Loucy (cell line): ENCODE measurements at regions not wholly inside any gene's neighbourhood (a gene's known extent, or its start where the extent isn't known, plus 50 kb on each side); places are given as distances from the start of the nearest gene placed in this dataset.

Source experiments
- H2AFZ ChIP-seq: fragments of 200-600 bp; sonication (generic); 2 replicates; pipeline ENCODE4 v1.6.0; 2016; ENCODE audit warnings: antibody characterized with exemption, mild to moderate bottlenecking, low read length, moderate library complexity
- H3F3A ChIP-seq: fragments of 200-600 bp; 2 replicates; pipeline ENCODE4 v1.6.0; 2016; ENCODE audit warnings: antibody characterized with exemption, low read depth, mild to moderate bottlenecking
- H3K27me3 ChIP-seq: fragments of 200-600 bp; sonication (generic); 2 replicates; pipeline ENCODE4 v1.6.1; 2014; ENCODE audit warnings: low read length, mild to moderate bottlenecking; ENCODE audit not compliant: insufficient read depth, poor library complexity, severe bottlenecking
- H3K36me3 ChIP-seq: fragments of 200-600 bp; sonication (generic); 2 replicates; pipeline ENCODE4 v1.6.1; 2016; ENCODE audit warnings: low read length; ENCODE audit not compliant: insufficient read depth
- H3K4me1 ChIP-seq: fragments of 200-600 bp; sonication (generic); 2 replicates; pipeline ENCODE4 v1.5.1; 2014; ENCODE audit warnings: low read length, mild to moderate bottlenecking; ENCODE audit not compliant: insufficient read depth, poor library complexity, severe bottlenecking
- H3K4me2 ChIP-seq: fragments of 200-600 bp; sonication (generic); 2 replicates; pipeline ENCODE4 v1.6.0; 2014; ENCODE audit warnings: antibody characterized with exemption, low read length, low read depth, mild to moderate bottlenecking; ENCODE audit not compliant: poor library complexity, severe bottlenecking
- H3K4me3 ChIP-seq: fragments of 200-600 bp; sonication (generic); 2 replicates; pipeline ENCODE4 v1.5.1; 2014; ENCODE audit warnings: low read length, mild to moderate bottlenecking, mixed read lengths; ENCODE audit not compliant: poor library complexity, severe bottlenecking
- H3K79me2 ChIP-seq: fragments of 200-600 bp; sonication (generic); 2 replicates; pipeline ENCODE4 v1.6.1; 2014; ENCODE audit warnings: low read length; ENCODE audit not compliant: insufficient read depth
- H3K9ac ChIP-seq: fragments of 200-600 bp; sonication (generic); 2 replicates; pipeline ENCODE4 v1.6.0; 2014; ENCODE audit warnings: mild to moderate bottlenecking, low read depth, low read length, moderate library complexity; ENCODE audit not compliant: poor library complexity, severe bottlenecking
- H3K9me2 ChIP-seq: fragments of 200-600 bp; sonication (generic); replicated peaks from 2 replicates; pipeline ENCODE4 v1.6.1; 2016; ENCODE audit warnings: low read depth, low read length, mixed read lengths
- H3K9me3 ChIP-seq: fragments of 200-600 bp; sonication (generic); 2 replicates; pipeline ENCODE4 v1.6.1; 2014; ENCODE audit warnings: mild to moderate bottlenecking, antibody characterized with exemption, low read length, low read depth; ENCODE audit not compliant: insufficient read depth
- H4K20me1 ChIP-seq: fragments of 200-600 bp; sonication (generic); 2 replicates; pipeline ENCODE4 v1.6.0; 2014; ENCODE audit warnings: antibody characterized with exemption, low read length, mild to moderate bottlenecking; ENCODE audit not compliant: insufficient read depth, poor library complexity, severe bottlenecking
- EZH2phosphoT487 ChIP-seq: fragments of 200-600 bp; IDR thresholded peaks from 2 replicates; pipeline ENCODE4 v1.6.1; 2018; ENCODE audit warnings: antibody characterized with exemption, mild to moderate bottlenecking, moderate library complexity, borderline replicate concordance
- TF ChIP-seq, protein P1 (sequence below): fragments of 200-600 bp; sonication (generic); conservative IDR thresholded peaks from 2 replicates; pipeline ENCODE4 v1.5.1; 2014; ENCODE audit warnings: mild to moderate bottlenecking, antibody characterized with exemption, low read length

DNA sequence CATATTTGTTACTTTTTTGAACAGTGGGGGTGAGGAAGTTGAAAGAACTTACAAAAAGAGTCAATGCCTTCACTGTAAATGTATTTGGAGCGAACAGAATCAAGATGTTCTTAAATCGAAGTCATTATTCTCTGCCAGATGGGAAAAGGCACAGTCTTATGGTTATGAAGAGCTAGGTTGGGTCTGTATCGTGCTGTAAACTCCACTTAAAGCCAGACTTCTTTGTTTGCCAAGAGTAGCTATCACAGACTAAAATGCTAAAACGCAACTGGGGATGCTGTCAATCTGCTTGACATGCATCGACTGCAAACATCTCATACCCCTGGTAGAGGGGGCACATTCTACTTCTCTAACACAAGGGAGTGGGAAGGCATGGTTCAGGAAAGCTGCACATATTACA is 160.4 kb downstream of the DACT1 start:
- no peaks in the 10 kb centered on the region for H3K79me2 ChIP-seq
- H3K4me1 ChIP-seq = no peaks in the 10 kb centered on the region
- H2AFZ ChIP-seq = no peak overlapping the region
- no peak overlapping the region for H3K4me3 ChIP-seq
- H3K9me2 ChIP-seq = no peaks in the 10 kb centered on the region
- H3K27me3 ChIP-seq = no peaks in the 10 kb centered on the region
- H3K9ac ChIP-seq = no peak overlapping the region
- H3K36me3 ChIP-seq = no peaks in the 10 kb centered on the region
- H3K4me2 ChIP-seq = no peak overlapping the region
- no peaks in the 10 kb centered on the region for H3F3A ChIP-seq
- H3K9me3 ChIP-seq = no peaks in the 10 kb centered on the region
- TF ChIP-seq EZH2phosphoT487 = no peak
- TF ChIP-seq, protein P1, sequence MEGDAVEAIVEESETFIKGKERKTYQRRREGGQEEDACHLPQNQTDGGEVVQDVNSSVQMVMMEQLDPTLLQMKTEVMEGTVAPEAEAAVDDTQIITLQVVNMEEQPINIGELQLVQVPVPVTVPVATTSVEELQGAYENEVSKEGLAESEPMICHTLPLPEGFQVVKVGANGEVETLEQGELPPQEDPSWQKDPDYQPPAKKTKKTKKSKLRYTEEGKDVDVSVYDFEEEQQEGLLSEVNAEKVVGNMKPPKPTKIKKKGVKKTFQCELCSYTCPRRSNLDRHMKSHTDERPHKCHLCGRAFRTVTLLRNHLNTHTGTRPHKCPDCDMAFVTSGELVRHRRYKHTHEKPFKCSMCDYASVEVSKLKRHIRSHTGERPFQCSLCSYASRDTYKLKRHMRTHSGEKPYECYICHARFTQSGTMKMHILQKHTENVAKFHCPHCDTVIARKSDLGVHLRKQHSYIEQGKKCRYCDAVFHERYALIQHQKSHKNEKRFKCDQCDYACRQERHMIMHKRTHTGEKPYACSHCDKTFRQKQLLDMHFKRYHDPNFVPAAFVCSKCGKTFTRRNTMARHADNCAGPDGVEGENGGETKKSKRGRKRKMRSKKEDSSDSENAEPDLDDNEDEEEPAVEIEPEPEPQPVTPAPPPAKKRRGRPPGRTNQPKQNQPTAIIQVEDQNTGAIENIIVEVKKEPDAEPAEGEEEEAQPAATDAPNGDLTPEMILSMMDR = no peak
- H4K20me1 ChIP-seq = no peaks in the 10 kb centered on the region

- H3K9me2 ChIP-seq = no peaks in the 10 kb centered on the region
- H3K4me1 ChIP-seq = no peaks in the 10 kb centered on the region
- no peak overlapping the region for H2AFZ ChIP-seq
- H3K4me3 ChIP-seq = no peak overlapping the region
- TF ChIP-seq, protein P1 = no peak
- no peak for TF ChIP-seq EZH2phosphoT487
- no peaks in the 10 kb centered on the region for H3K27me3 ChIP-seq
- H3F3A ChIP-seq = no peaks in the 10 kb centered on the region
- no peaks in the 10 kb centered on the region for H3K9me3 ChIP-seq
- no peaks in the 10 kb centered on the region for H3K36me3 ChIP-seq
- H4K20me1 ChIP-seq = no peaks in the 10 kb centered on the region
- H3K9ac ChIP-seq = no peak overlapping the region
- H3K79me2 ChIP-seq = no peaks in the 10 kb centered on the region
- H3K4me2 ChIP-seq = no peak overlapping the region
Observed at GRCh38 chr14:58801086-58801485, 163.3 kb downstream of the DACT1 start.

DNA sequence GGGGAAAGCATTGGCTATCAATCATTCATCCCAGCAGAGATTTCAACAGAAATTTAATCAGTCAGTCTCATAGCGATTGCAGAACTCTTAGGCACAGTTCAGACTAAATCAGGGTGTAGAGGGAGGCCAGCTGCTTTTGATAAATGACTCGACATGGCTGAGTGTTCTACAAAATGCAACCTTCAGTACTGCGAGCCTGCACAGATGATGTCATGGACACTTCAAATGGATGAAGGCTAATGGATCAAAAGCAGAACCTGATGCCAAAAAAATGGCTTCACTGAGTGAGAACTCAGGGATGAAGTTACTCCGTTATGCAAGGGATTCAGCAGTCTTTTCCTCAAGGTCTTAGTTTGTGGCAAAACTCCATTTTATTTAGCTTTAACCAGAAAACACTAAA is 167.3 kb downstream of the DACT1 start:
- no peaks in the 10 kb centered on the region for H3K9me3 ChIP-seq

More for the DNA sequence above, 167.3 kb downstream of the DACT1 start:
- no peak overlapping the region for H3K9ac ChIP-seq
- no peak overlapping the region for H3K4me2 ChIP-seq
- no peak overlapping the region for H3K4me3 ChIP-seq
- no peaks in the 10 kb centered on the region for H4K20me1 ChIP-seq
- no peaks in the 10 kb centered on the region for H3K79me2 ChIP-seq
- no peaks in the 10 kb centered on the region for H3K4me1 ChIP-seq
- H2AFZ ChIP-seq = no peak overlapping the region
- H3F3A ChIP-seq = no peaks in the 10 kb centered on the region
- no peaks in the 10 kb centered on the region for H3K9me2 ChIP-seq
- TF ChIP-seq, protein P1 = no peak
- no peak for TF ChIP-seq EZH2phosphoT487
- no peaks in the 10 kb centered on the region for H3K27me3 ChIP-seq
- no peaks in the 10 kb centered on the region for H3K36me3 ChIP-seq
